NCI-H2107 (cell line): ENCODE measurements at regions not wholly inside any gene's neighbourhood (a gene's known extent, or its start where the extent isn't known, plus 50 kb on each side); places are given as distances from the start of the nearest gene placed in this dataset.
"Not testable (repeated sequence)": the region's sequence is repeated elsewhere in the genome, so short reads cannot be mapped to it uniquely, and the experiment has no call there.

ENCODE experiments used
- DNase-seq: peaks from one replicate; lab custom pipeline; 2025; lab: John Stamatoyannopoulos, UW

- DNase-seq = no peak
Observed at GRCh38 chr2:117523711-117524238, 290.7 kb upstream of the DDX18 start.

GRCh38 chr2:117536139-117536538 lies 278.4 kb upstream of the DDX18 start:
- DNase-seq = no peak

- no peak for DNase-seq
Observed at GRCh38 chr2:117537032-117537431, 277.5 kb upstream of the DDX18 start.

- DNase-seq = no peak
Observed at GRCh38 chr2:117551858-117552257, 262.6 kb upstream of the DDX18 start.

GRCh38 chr2:117553448-117553847 lies 261.0 kb upstream of the DDX18 start:
- DNase-seq = no peak

GRCh38 chr2:117555965-117556364 lies 258.5 kb upstream of the DDX18 start:
- no peak for DNase-seq

- DNase-seq = no peak
Observed at GRCh38 chr2:117557626-117558025, 256.9 kb upstream of the DDX18 start.

GRCh38 chr2:117562654-117563053 lies 251.8 kb upstream of the DDX18 start:
- no peak for DNase-seq

GRCh38 chr2:117571590-117572349 lies 242.7 kb upstream of the DDX18 start:
- DNase-seq = no peak

GRCh38 chr2:117587310-117587709 lies 227.2 kb upstream of the DDX18 start:
- no peak for DNase-seq

- DNase-seq = no peak
Observed at GRCh38 chr2:117603060-117603459, 211.4 kb upstream of the DDX18 start.

- no peak for DNase-seq
Observed at GRCh38 chr2:117603567-117603966, 210.9 kb upstream of the DDX18 start.

- no peak for DNase-seq
Observed at GRCh38 chr2:117607202-117607601, 207.3 kb upstream of the DDX18 start.

GRCh38 chr2:117613101-117613500 lies 201.4 kb upstream of the DDX18 start:
- DNase-seq = no peak

GRCh38 chr2:117614296-117614695 lies 200.2 kb upstream of the DDX18 start:
- no peak for DNase-seq

- DNase-seq = no peak
Observed at GRCh38 chr2:117614823-117615534, 199.5 kb upstream of the DDX18 start.

- DNase-seq = no peak
Observed at GRCh38 chr2:117618607-117619006, 195.9 kb upstream of the DDX18 start.

- no peak for DNase-seq
Observed at GRCh38 chr2:117621326-117621725, 193.2 kb upstream of the DDX18 start.

- not testable (repeated sequence) for DNase-seq
Observed at GRCh38 chr2:117623175-117623574, 191.3 kb upstream of the DDX18 start.

- DNase-seq = no peak
Observed at GRCh38 chr2:117631152-117631945, 183.1 kb upstream of the DDX18 start.

- no peak for DNase-seq
Observed at GRCh38 chr2:117635481-117635880, 179.0 kb upstream of the DDX18 start.

- DNase-seq = no peak
Observed at GRCh38 chr2:117639401-117639800, 175.1 kb upstream of the DDX18 start.

GRCh38 chr2:117644403-117644802 lies 170.1 kb upstream of the DDX18 start:
- DNase-seq = no peak
